BJ (cell line): ENCODE measurements at regions not wholly inside any gene's neighbourhood (a gene's known extent, or its start where the extent isn't known, plus 50 kb on each side); places are given as distances from the start of the nearest gene placed in this dataset.

Experiments used
- CTCF ChIA-PET: fragments of 350-600 bp; formaldehyde crosslinking; extraction: SDS; loops from one replicate; lab custom pipeline; 2021; ENCODE audit warnings: antibody characterized with exemption, inconsistent platforms; lab: Yijun Ruan, JAX
- POLR2A ChIA-PET: fragments of 300-600 bp; sonication (Branson Sonifier 250); formaldehyde crosslinking; extraction: SDS; loops from one replicate; lab custom pipeline; 2021; ENCODE audit warnings: antibody characterized with exemption; lab: Charles Lee
- DNase-seq: peaks from one replicate; pipeline ENCODE4 v3.0.0-alpha.2; 2011; ENCODE audit warnings: low read depth
- H3K27me3 ChIP-seq: 2 replicates; pipeline ENCODE4 v1.6.0; 2011; ENCODE audit warnings: low read length; ENCODE audit not compliant: control insufficient read depth, insufficient read depth
- H3K36me3 ChIP-seq: 2 replicates; pipeline ENCODE4 v1.5.1; 2011; ENCODE audit warnings: low read length; ENCODE audit not compliant: control insufficient read depth, insufficient read depth
- H3K4me3 ChIP-seq: 2 replicates; pipeline ENCODE4 v1.5.1; 2011; ENCODE audit warnings: low read depth, mild to moderate bottlenecking, control low read depth, low read length
- TF ChIP-seq, protein P1 (sequence below): IDR thresholded peaks from 2 replicates; pipeline ENCODE4 v1.5.1; 2011; ENCODE audit warnings: low read depth, mild to moderate bottlenecking, control low read depth, inconsistent platforms, low read length, moderate library complexity; ENCODE audit not compliant: insufficient read depth

DNA sequence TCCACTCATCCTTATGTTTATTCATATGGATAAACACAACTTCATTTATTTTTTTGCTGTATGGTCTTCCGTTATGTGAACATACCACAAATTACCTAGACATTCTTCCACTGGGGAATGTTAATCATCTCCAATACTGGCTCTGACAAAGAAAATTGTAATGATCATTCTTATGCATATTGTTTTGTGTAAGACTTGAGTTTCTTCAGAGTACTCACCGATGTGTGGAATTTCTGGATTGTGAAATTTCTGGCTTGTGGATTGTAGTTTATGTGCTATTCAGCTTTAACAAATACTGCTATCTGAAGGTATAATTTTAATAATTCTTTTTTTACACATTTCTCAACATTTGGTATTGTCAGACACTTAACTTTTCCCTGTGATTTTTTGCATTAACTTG is 212.2 kb upstream of the THUMPD2 start:
- POLR2A ChIA-PET = no interaction called here

DNA sequence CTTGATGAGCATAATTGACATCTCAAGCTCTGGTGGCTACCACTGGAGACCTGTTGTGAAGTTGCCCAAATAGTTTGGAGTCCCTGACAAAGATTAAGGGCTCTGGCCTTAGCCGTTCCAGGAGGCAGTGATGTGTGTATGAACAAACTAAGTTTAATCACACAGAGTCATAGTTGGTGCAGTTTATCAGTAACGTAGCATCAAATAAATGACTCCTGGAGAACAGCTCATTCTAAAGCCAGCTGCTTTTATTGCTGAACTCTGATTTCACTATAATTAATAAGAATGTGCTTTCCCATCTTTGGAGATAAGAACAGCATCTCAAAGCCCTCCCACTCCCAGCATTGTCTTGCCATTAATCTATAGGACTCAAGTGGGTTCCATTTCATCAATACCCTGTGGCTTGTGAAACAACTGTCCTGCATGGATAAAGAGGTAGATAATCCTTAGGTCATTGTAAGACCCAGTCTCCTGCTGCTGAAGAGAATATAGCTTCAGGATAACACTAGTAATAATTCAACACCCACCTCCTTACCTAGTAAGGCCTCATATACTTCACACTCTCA is 211.4 kb upstream of the THUMPD2 start:
- ChIA-PET POLR2A (interaction anchor here (1.0 kb wide), 2 partner anchors 42 to 52 kb away, joined by 3 read pairs; no protein-coding TSS in a partner anchor), CTCF (interaction anchor here (0.9 to 1.6 kb wide), 3 partner anchors 9 to 27 kb away, joined by 3 to 5 read pairs (median 5); no protein-coding TSS in a partner anchor)
- no peak overlapping the region for H3K4me3 ChIP-seq
- H3K27me3 ChIP-seq = no peaks in the 10 kb centered on the region
- DNase-seq = no peak
- TF ChIP-seq, protein P1, sequence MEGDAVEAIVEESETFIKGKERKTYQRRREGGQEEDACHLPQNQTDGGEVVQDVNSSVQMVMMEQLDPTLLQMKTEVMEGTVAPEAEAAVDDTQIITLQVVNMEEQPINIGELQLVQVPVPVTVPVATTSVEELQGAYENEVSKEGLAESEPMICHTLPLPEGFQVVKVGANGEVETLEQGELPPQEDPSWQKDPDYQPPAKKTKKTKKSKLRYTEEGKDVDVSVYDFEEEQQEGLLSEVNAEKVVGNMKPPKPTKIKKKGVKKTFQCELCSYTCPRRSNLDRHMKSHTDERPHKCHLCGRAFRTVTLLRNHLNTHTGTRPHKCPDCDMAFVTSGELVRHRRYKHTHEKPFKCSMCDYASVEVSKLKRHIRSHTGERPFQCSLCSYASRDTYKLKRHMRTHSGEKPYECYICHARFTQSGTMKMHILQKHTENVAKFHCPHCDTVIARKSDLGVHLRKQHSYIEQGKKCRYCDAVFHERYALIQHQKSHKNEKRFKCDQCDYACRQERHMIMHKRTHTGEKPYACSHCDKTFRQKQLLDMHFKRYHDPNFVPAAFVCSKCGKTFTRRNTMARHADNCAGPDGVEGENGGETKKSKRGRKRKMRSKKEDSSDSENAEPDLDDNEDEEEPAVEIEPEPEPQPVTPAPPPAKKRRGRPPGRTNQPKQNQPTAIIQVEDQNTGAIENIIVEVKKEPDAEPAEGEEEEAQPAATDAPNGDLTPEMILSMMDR = no peak
- no peaks in the 10 kb centered on the region for H3K36me3 ChIP-seq

More for the DNA sequence above, 212.2 kb upstream of the THUMPD2 start:
- CTCF ChIA-PET = no interaction called here
- no peak overlapping the region for H3K4me3 ChIP-seq
- H3K27me3 ChIP-seq = no peaks in the 10 kb centered on the region
- no peaks in the 10 kb centered on the region for H3K36me3 ChIP-seq
- no peak for DNase-seq
- TF ChIP-seq, protein P1 = no peak

DNA sequence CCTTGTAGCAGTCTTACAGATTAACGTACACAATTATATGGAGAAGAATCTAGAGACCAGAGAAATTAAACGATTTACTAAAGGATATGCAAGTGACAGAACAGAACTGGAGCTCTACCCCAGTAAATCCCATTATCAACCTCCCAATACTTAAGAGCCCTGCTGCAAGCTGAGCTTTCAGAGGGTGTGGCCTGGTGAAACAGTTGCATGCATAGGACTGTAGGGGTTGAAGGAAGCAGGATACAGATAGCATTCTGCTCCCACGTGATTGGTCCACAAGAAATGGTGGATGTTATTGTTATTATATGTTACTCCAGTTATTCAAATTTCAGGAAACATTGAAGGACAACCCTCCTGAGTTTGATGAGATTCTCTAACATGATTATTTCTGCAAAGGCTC is 210.8 kb upstream of the THUMPD2 start:
- no peak overlapping the region for H3K4me3 ChIP-seq
- TF ChIP-seq, protein P1 = no peak
- POLR2A ChIA-PET = interaction anchor here (1.0 kb wide), 2 partner anchors 43 to 51 kb away, joined by 3 read pairs; no protein-coding TSS in a partner anchor

DNA sequence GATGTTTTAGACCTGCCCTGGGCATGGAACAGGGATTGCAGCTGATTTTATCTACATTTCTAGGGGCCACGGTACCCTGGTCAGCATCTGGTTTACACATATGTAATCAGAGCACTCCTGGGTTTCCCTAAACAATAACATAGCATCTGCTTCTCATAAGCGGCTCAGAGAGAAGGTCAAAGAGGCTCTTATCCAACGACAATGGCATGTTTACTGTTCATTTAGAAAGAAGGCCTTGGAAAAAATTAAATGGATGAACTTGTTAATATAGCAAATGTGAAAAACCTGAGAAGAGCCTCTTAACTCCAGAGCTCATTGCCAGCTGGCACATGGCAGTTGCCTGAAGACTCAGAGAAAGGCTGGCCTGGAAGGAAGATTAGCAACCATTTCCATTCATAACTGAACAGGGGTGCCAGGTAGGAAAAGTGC is 202.8 kb upstream of the THUMPD2 start:
- Histone ChIP-seq H3K4me3 (no peak overlapping the region), H3K27me3 (no peaks in the 10 kb centered on the region), H3K36me3 (no peaks in the 10 kb centered on the region)
- no peak for DNase-seq
- ChIA-PET POLR2A (no interaction called here), CTCF (interaction anchor here (0.6 to 1.4 kb wide), 3 partner anchors 8 to 1715 kb away, joined by 3 to 7 read pairs (median 5); no protein-coding TSS in a partner anchor)
- TF ChIP-seq, protein P1 = no peak

More for the DNA sequence above, 210.8 kb upstream of the THUMPD2 start:
- CTCF ChIA-PET = interaction anchor here (0.9 to 1.6 kb wide), 3 partner anchors 9 to 26 kb away, joined by 3 to 5 read pairs (median 5); no protein-coding TSS in a partner anchor
- DNase-seq = no peak
- no peaks in the 10 kb centered on the region for H3K36me3 ChIP-seq
- H3K27me3 ChIP-seq = no peaks in the 10 kb centered on the region

DNA sequence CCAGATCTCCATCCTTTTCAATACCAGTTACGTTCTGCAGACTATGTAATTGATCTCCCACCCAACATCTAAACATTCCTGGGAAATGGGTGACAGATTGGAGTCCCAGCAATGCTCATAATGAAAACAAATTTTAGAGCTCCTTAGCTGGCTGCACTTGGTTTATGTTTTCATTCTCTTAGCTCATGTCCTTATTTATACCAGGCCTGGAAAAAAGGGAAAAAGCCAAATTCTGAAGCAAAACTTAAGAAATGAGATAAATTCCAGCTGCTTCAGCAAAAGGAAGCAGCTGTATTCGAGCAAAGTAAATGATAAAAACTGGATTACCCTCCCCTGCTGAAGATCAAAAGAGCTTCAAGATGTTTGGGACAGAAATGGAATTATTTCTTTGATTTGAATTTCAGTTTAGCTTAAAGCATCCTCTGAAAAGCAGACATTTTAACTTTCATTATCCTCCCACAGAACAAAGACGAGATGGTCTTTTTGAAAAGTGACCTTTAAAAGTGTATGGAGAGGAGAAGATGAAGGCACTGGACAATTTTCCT is 196.5 kb upstream of the THUMPD2 start:
- no peaks in the 10 kb centered on the region for H3K27me3 ChIP-seq
- ChIA-PET POLR2A (no interaction called here), CTCF (interaction anchor here (1.5 kb wide), 1 partner anchor 10 kb away, joined by 5 read pairs; no protein-coding TSS in a partner anchor)
- no peak overlapping the region for H3K4me3 ChIP-seq
- DNase-seq = no peak
- H3K36me3 ChIP-seq = no peaks in the 10 kb centered on the region
- TF ChIP-seq, protein P1 = no peak
